BJ (cell line): ENCODE measurements at regions not wholly inside any gene's neighbourhood (a gene's known extent, or its start where the extent isn't known, plus 50 kb on each side); places are given as distances from the start of the nearest gene placed in this dataset.

ENCODE experiments used
- CTCF ChIA-PET: fragments of 350-600 bp; formaldehyde crosslinking; extraction: SDS; loops from one replicate; lab custom pipeline; 2021; ENCODE audit warnings: antibody characterized with exemption, inconsistent platforms; lab: Yijun Ruan, JAX
- POLR2A ChIA-PET: fragments of 300-600 bp; sonication (Branson Sonifier 250); formaldehyde crosslinking; extraction: SDS; loops from one replicate; lab custom pipeline; 2021; ENCODE audit warnings: antibody characterized with exemption; lab: Charles Lee
- DNase-seq: peaks from one replicate; pipeline ENCODE4 v3.0.0-alpha.2; 2011; ENCODE audit warnings: low read depth
- H3K27me3 ChIP-seq: 2 replicates; pipeline ENCODE4 v1.6.0; 2011; ENCODE audit warnings: low read length; ENCODE audit not compliant: control insufficient read depth, insufficient read depth
- H3K36me3 ChIP-seq: 2 replicates; pipeline ENCODE4 v1.5.1; 2011; ENCODE audit warnings: low read length; ENCODE audit not compliant: control insufficient read depth, insufficient read depth
- H3K4me3 ChIP-seq: 2 replicates; pipeline ENCODE4 v1.5.1; 2011; ENCODE audit warnings: low read depth, mild to moderate bottlenecking, control low read depth, low read length
- CTCF ChIP-seq: IDR thresholded peaks from 2 replicates; pipeline ENCODE4 v1.5.1; 2011; ENCODE audit warnings: low read depth, mild to moderate bottlenecking, control low read depth, inconsistent platforms, low read length, moderate library complexity; ENCODE audit not compliant: insufficient read depth

GRCh38 chr5:87190041-87190440 lies 77.6 kb upstream of the RASA1 start:
- no peak for DNase-seq
- ChIA-PET CTCF (no interaction called here), POLR2A (no interaction called here)
- TF ChIP-seq CTCF: no peak
- Histone ChIP-seq H3K36me3 (no peaks in the 10 kb centered on the region), H3K27me3 (no peaks in the 10 kb centered on the region), H3K4me3 (no peak overlapping the region)

GRCh38 chr5:87190687-87191086 lies 77.0 kb upstream of the RASA1 start:
- no peak overlapping the region for H3K4me3 ChIP-seq
- TF ChIP-seq CTCF: no peak
- H3K36me3 ChIP-seq: no peaks in the 10 kb centered on the region
- DNase-seq: no peak
- H3K27me3 ChIP-seq: no peaks in the 10 kb centered on the region
- POLR2A ChIA-PET: no interaction called here
- CTCF ChIA-PET: no interaction called here

GRCh38 chr5:87191645-87192044 lies 76.0 kb upstream of the RASA1 start:
- H3K4me3 ChIP-seq: no peak overlapping the region
- ChIA-PET CTCF (interaction anchor here (1.9 kb wide), 1 partner anchor 9 kb away, joined by 7 read pairs; no protein-coding TSS in a partner anchor), POLR2A (no interaction called here)
- no peaks in the 10 kb centered on the region for H3K27me3 ChIP-seq
- DNase-seq: no peak
- no peak for TF ChIP-seq CTCF
- no peaks in the 10 kb centered on the region for H3K36me3 ChIP-seq

- Histone ChIP-seq H3K4me3 (no peak overlapping the region), H3K36me3 (no peaks in the 10 kb centered on the region), H3K27me3 (no peaks in the 10 kb centered on the region)
- DNase-seq: peak; percentile 46
- POLR2A ChIA-PET: no interaction called here
- CTCF ChIA-PET: interaction anchor here (0.8 kb wide), 1 partner anchor 12 kb away, joined by 3 read pairs; no protein-coding TSS in a partner anchor
- TF ChIP-seq CTCF: no peak
Measured at GRCh38 chr5:87195104-87195591, 72.5 kb upstream of the RASA1 start.

GRCh38 chr5:87195616-87196015 lies 72.1 kb upstream of the RASA1 start:
- no peak for TF ChIP-seq CTCF
- no peak for DNase-seq
- H3K27me3 ChIP-seq: no peaks in the 10 kb centered on the region
- H3K36me3 ChIP-seq: no peaks in the 10 kb centered on the region
- CTCF ChIA-PET: interaction anchor here (0.6 kb wide), 1 partner anchor 44 kb away, joined by 3 read pairs; no protein-coding TSS in a partner anchor
- POLR2A ChIA-PET: no interaction called here
- H3K4me3 ChIP-seq: no peak overlapping the region
